ENCODE measurements at regions not wholly inside any gene's neighbourhood (a gene's known extent, or its start where the extent isn't known, plus 50 kb on each side); places are given as distances from the start of the nearest gene placed in this dataset.

DNA sequence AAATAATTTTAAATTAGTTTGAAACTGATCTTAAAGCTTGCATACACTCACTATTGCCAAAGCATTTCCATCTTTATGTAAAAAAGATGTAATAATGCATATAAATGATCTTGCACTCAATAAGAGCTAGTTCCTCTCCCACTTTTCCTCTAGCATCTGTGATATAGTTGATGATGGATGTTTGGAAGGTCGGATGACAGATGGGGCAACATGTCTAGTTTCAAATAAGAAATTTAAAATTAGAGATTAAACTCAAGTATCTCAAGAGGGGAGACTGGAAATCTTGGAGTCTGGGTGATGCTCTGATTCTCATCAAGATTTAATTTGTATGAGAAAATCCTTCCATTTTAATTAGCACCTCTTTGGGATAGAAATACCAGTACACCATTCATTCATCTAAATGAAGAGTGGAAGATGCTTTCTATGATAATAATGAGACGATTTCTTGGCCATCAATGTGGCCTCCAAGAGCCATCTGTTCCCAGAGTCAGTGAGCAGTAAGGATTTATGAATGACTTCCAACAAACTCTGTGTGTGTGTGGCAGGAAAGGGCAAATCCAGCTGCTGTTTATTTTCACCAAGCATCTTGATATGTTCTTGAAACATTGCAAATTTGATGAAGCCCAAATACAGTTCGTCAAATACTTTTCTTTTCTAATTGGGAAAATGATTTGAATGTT, 616.3 kb upstream of the CDH8 start:
- no peak for DNase-seq (ENCODE audit: low spot score)

DNA sequence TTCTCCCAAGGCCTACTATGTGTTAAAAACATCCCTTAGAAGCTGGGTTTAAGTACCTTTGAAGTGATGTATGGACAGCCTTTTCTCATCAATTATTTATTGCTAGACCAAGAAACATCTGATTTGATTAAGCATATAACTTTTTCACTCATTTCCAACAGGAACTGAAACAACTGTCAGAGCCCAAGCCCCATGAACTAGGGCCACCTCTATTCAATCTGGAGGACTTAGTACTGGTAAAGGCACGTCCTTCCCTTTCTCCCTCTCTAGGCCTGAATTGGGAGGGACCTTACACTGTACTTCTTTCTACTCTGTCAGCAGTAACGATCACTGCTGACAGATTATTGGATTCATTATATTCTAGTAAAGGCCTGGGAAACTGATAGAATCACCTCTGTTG, 612.0 kb upstream of the CDH8 start:
- DNase-seq (ENCODE audit: low spot score) = no peak

DNA sequence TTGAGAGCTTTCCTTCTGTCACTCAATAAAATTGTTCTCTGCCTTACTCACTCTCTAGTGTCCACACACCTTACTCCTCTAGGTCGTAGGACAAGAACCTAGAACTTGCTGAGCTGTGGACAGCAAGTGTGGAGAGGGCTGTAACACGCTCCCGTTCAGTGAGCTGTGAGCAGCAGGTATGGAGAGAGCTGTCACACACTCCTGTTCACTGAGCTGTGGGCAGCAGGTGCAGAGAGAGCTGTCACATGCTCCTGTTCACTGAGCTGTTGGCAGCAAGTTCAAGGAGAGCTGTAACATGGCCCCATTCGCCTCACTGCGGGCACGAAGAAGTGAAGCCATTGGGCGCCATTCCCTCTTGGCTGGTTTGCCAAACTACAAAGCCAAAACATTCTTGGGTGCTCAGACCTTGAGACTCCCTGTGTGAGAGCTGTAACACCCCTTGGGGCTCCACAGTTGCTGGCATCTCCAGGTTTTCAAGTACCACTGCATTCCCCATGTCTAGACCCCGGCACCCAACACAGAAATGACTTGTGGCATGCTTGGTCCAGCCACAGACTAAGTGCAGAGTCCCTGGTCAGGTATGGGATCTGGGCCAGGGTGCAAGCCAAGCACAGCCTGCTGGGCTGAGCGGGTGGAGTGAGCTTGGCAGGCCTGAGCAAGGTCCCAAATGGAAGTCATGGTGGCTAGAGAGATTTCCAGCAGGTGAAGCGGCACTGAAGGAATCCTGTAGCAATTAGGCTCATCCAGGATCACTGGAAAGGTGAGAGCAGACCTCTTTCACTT, 608.0 kb upstream of the CDH8 start:
- DNase-seq (ENCODE audit: low spot score) = no peak

GRCh38 chr16:62642677-62643076, 606.4 kb upstream of the CDH8 start:
- no peak for DNase-seq (ENCODE audit: low spot score)

GRCh38 chr16:62639890-62640289, 603.7 kb upstream of the CDH8 start:
- DNase-seq (ENCODE audit: low spot score) = no peak

DNA sequence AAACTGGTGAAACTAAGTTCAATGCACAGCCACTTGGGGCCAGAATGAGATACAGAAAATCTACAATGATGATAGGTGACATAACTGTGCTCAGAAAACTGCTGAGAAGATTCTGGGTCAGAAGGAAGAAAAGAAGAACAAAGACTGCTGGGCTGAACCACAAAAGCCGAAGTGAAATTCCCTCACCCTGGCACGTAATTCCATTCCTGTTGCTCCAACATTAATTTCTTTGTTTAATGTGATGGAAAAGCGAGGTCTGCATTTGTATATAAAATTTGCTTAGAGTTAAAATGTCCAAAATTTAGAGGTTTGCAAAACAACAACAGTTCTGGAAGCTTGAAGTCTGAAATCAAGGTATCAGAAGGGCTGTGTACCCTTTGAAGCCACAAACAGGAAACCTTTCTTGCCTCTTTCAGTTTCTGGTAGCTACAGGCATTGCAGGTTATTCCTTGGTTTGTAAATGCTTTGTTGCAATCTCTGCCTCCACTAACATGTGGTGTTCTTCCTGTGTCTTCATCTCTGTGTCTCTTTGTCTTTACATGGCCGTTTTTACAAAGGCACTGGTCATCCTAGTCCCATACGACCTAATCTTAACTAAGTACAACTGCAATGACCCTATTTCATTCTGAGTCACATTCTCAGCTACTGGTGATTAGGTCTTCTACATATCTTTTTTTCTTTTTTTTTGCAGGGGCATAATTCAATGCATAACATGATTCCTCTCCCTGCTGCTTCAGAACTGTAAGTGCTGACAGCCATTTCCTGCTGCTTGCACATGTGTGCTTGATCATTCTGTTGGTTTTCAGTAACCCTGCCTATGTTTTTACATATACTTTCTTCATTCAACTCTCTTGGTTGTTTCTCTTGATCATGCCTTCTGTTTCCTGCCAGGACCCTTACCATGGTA, 603.0 kb upstream of the CDH8 start:
- no peak for DNase-seq (ENCODE audit: low spot score)

- DNase-seq (ENCODE audit: low spot score) = no peak
These were observed 602.2 kb upstream of the CDH8 start for GRCh38 chr16:62638324-62638911.

DNA sequence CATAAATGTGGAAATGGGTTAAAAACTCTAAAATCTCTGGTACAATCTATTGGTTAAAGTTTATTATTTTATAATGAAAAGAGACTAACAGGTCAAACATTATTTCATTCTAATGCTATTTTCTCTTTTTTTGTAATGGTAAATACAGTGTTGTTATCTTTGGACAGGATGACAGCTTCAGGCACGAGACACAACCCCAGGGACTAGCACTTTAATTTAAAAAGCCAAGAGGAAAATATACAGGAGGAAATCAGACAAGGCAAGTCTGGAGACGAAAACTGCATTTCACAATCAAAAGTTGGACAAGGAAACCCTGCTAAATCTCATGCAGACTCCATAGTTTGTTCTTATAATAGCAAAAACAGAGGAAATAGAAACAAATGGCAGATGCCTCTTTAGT, 589.1 kb upstream of the CDH8 start:
- DNase-seq (ENCODE audit: low spot score) = peak; percentile 17

DNA sequence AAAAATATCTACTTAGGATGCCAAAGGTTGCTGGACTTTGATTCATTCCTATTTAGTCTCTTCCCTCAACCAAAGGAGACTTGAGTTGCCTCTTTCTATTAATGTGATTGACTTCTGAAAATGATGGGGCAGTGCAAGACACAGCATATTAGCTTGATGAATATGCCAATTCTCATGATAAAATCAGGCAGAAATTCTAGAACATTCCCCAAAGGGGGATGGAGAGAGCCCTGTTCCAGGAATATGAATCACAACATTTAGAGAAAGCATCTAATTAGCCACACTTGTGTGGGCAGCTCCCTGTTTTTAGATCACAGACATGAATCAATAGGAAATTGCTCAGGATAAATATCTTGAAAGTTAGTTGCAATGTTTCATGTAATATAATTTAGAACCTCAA, 584.0 kb upstream of the CDH8 start:
- DNase-seq (ENCODE audit: low spot score) = no peak

GRCh38 chr16:62615526-62615925, 579.3 kb upstream of the CDH8 start:
- DNase-seq (ENCODE audit: low spot score) = no peak

GRCh38 chr16:62610291-62610690, 574.1 kb upstream of the CDH8 start:
- peak; percentile 80 for DNase-seq (ENCODE audit: low spot score)

GRCh38 chr16:62602790-62603189, 566.6 kb upstream of the CDH8 start:
- no peak for DNase-seq (ENCODE audit: low spot score)

- DNase-seq (ENCODE audit: low spot score) = no peak
These were observed 561.6 kb upstream of the CDH8 start for GRCh38 chr16:62597875-62598274.

GRCh38 chr16:62596584-62596983, 560.3 kb upstream of the CDH8 start:
- DNase-seq (ENCODE audit: low spot score) = no peak

DNA sequence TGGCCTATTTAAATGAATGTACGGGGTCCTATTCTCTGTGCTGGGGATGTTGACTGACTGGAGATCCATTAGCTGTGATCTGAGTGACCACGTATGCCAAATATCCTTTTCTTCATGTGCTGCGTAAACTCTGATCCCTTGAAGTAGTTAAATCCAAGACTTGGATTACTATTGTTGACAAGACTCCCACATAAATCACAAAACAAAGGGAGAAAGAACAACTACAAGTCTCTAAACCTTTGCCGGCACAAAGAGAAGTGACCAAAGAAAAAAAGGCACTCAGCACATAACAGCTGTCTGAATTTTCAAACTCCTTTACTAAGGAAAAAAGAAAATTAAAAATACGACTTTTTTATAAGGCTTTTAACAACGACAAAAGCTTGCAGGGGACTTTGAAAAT, 559.9 kb upstream of the CDH8 start:
- no peak for DNase-seq (ENCODE audit: low spot score)

GRCh38 chr16:62586128-62586862, 550.1 kb upstream of the CDH8 start:
- no peak for DNase-seq (ENCODE audit: low spot score)

- DNase-seq (ENCODE audit: low spot score) = no peak
These were observed 548.9 kb upstream of the CDH8 start for GRCh38 chr16:62585041-62585545.

DNA sequence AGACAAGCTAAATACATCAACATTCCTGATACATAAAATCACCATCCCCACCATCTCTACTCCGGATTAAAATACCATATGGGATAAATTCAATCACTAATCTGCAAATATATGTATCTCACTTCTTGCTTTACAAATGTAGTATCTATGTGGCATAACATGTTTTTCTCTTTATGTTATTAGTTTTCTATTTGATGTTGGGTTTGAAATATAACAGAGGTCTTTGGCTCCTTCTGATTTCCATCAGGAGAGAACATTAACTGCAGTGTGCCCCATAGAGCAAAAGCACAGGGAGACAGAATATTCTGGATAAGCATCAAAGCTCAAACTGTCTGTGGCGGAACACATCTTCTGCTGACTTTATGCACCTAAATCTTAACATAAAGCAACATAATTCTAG, 547.2 kb upstream of the CDH8 start:
- no peak for DNase-seq (ENCODE audit: low spot score)

- DNase-seq (ENCODE audit: low spot score) = no peak
These were observed 537.2 kb upstream of the CDH8 start for GRCh38 chr16:62573466-62573865.

DNA sequence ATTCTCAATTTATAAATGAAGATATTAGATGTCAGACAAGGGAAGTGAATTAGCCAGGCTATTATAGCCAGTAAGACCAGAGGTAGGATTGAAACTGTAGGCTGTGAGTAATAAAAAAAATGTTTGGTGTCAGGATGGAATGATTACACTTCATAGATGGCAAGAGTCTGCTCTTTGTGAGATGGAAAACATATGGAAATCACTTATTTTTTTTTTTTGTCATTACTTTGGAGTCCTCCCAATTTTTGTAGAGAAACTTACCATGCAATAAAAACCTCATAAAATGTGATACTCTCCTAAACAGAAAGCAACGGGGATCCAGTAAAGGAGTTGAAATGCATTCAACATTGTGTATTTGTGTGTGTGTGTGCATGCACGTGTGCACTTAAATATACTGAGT, 532.7 kb upstream of the CDH8 start:
- DNase-seq (ENCODE audit: low spot score) = no peak

- no peak for DNase-seq (ENCODE audit: low spot score)
These were observed 529.5 kb upstream of the CDH8 start for GRCh38 chr16:62565706-62566105.
